ENCODE measurements at regions not wholly inside any gene's neighbourhood (a gene's known extent, or its start where the extent isn't known, plus 50 kb on each side); places are given as distances from the start of the nearest gene placed in this dataset.

DNA sequence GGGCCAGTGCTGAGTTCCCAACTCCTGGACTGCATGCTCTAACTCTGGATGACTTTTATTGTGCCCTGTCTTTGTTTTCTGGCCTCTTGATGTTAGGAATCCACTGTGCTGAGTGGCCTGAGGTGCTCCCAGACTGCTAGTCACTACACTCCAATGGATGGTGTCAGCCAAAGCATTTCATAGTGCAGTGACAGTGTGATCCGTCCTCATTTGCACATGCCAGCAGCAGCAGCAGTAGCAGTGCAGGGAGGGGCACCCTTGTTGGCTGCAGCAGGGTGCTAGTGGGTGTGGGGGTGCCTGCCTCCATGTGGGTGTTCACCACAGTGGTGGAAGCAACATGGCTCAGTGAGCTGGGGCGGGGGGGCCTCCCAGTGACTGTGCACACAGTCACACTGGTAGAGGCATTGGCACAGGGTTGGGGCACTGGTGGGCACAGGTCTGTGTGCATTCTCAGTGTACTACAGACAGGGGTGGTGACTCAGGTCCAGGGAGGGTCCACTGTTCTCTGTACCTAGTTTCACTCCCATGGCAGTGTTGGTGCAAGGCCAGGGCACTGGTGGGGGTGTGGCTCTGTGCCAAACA lies 214.0 kb downstream of the ZC3H11B start:
- Mint-ChIP-seq H3K4me3 (no peak overlapping the region), H3K27ac (no peak overlapping the region), H3K9me3 (peaks cover 17 to 49% (median 33%) of the 10 kb centered on the region in 9 donors), H3K36me3 (peaks cover 2 to 30% (median 17%) of the 10 kb centered on the region in 3 donors), H3K4me1 (no peaks in the 10 kb centered on the region), H3K27me3 (peaks cover 0 to 22% (median 8%) of the 10 kb centered on the region in 5 donors)
- no peak for ATAC-seq
- POLR2A ChIA-PET, result no interaction called here
- DNase-seq, result no peak

DNA sequence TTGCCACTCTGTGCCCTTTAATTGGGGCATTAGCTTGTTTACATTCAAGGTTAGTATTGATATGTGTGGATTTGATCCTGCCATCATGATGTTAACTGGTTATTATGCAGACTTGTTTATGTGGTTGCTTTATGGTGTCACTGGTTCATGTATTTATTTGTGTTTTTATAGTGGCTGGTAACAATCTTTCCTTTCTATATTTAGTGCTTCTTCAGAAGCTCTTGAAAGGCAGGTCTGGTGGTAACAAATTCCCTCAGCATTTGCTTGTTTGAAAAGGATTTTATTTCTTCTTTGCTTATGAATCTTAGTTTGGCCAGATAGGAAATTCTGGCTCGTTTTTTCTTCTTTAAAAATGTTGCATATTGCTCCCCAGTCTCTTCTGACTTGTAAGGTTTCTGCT lies 215.4 kb downstream of the ZC3H11B start:
- DNase-seq (no peak), ATAC-seq (no peak)
- Mint-ChIP-seq H3K36me3 (peaks cover 2 to 35% (median 17%) of the 10 kb centered on the region in 3 donors), H3K4me1 (no peaks in the 10 kb centered on the region), H3K4me3 (no peak overlapping the region), H3K9me3 (peaks cover 17 to 58% (median 33%) of the 10 kb centered on the region in 9 donors), H3K27me3 (peaks cover 0 to 13% (median 4%) of the 10 kb centered on the region in 5 donors), H3K27ac (no peak overlapping the region)
- POLR2A ChIA-PET, result no interaction called here

DNA sequence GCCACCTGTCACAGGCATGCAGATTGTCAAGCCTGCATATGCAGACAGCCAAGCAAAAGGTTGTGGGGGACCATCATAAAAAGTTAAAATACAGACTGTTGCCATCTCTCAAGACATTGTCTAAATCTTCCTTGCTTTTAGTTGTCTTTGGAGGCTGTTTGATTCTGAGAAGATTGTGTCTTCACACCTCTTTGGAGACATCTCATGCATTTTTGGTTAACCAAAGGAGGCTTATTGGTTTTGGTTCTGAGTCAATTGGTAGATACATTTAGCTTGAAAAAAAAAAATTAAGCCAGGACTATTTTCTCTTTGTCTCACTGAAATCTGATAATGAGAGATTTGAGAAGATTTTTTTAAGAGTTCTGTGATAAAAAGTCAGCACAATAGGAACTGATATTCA lies 217.6 kb downstream of the LYPLAL1 start:
- Mint-ChIP-seq H3K27ac (no peak overlapping the region), H3K4me3 (no peak overlapping the region), H3K27me3 (peaks cover 0 to 9% (median 0%) of the 10 kb centered on the region in 5 donors), H3K36me3 (peaks cover 2 to 26% (median 17%) of the 10 kb centered on the region in 3 donors), H3K9me3 (peaks cover 9 to 47% (median 20%) of the 10 kb centered on the region in 9 donors), H3K4me1 (no peaks in the 10 kb centered on the region)
- POLR2A ChIA-PET, result no interaction called here
- DNase-seq (no peak), ATAC-seq (no peak)

DNA sequence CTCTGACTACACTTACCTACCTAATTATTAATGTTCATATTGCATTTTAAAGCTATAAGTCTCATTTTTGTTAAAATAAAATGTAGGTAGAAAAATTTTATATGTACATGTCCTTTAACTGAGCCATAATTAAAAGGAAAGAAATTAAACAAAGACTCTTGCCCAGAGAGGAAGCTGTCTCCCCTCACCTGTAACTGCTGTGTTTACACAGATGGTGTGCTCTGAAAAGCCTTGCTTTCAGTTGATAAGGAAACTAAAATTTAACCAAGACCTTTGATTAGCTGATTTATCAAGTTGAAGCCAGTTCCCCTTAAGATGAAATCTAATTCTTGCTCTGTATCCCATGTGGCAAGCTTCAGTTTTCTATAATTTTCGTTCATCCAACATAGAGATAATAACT lies 213.5 kb downstream of the LYPLAL1 start:
- no peak for ATAC-seq
- no peak for DNase-seq
- Mint-ChIP-seq H3K4me3 (no peak overlapping the region), H3K27ac (no peak overlapping the region), H3K27me3 (peaks cover 0 to 9% (median 0%) of the 10 kb centered on the region in 5 donors), H3K9me3 (peaks cover 0 to 16% (median 4%) of the 10 kb centered on the region in 9 donors), H3K36me3 (peaks cover 0 to 13% (median 6%) of the 10 kb centered on the region in 3 donors), H3K4me1 (no peaks in the 10 kb centered on the region)
- POLR2A ChIA-PET, result no interaction called here

DNA sequence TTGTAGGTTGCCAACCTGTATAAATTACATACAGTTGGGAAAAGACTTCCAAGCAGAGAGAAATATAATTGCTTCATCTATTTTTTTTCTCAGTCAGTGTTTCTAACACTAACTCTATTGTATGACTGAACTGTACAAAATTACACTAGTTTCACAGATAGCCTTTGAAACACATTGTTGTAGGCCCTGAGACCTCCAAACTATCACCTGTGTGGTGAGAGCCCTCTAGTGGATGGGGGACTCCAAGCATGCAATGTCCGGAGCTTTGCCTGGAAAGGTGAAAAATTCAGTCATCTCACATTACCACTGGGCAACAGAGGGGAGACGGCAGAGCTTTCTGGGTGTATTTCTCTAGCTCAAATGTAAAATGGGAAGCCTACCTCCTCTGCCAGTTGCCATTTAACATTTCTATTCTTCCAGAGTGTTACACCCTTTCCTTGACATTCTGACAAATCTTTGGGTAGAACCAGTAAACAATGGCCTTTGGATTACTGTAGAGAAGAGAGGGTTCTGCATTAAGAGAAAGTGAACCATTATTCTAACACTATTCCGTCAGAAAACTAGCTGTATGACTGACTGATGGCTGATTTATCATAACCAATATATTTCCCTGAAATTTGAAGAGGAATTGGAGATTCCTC lies 212.2 kb downstream of the LYPLAL1 start:
- Mint-ChIP-seq H3K36me3 (peaks cover 0 to 8% (median 0%) of the 10 kb centered on the region in 3 donors), H3K27me3 (peaks cover 0 to 9% (median 0%) of the 10 kb centered on the region in 5 donors), H3K9me3 (peaks cover 0 to 3% (median 0%) of the 10 kb centered on the region in 9 donors), H3K4me3 (no peak overlapping the region), H3K27ac (no peak overlapping the region), H3K4me1 (no peaks in the 10 kb centered on the region)
- POLR2A ChIA-PET, result no interaction called here
- ATAC-seq (no peak), DNase-seq (peak in 3 of 10 donors; percentile 4 to 5 (median 5))

DNA sequence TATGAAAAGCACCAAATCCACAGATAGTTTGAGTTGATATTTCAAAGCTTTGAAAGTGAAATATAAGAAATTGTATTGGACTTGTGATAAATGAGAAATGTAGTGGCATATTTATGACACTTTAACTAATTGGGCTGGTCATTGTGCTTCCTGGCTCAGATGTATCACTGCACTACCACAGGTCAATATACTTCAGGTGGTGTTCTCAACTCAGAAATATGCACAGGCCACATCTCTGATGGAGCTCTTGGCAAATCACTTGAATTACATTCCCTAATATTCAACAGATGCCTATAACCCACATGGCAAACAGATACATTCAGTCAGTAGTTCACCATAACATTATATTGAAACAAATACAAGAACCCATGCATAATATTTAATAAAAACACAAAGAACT lies 209.6 kb downstream of the LYPLAL1 start:
- no peak for ATAC-seq
- POLR2A ChIA-PET, result no interaction called here
- peaks cover 0 to 9% (median 0%) of the 10 kb centered on the region in 5 donors for H3K27me3 Mint-ChIP-seq
- no peaks in the 10 kb centered on the region for H3K9me3 Mint-ChIP-seq
- no peak for DNase-seq
- H3K4me3 Mint-ChIP-seq, result no peak overlapping the region
- no peaks in the 10 kb centered on the region for H3K4me1 Mint-ChIP-seq
- H3K36me3 Mint-ChIP-seq, result no peaks in the 10 kb centered on the region
- H3K27ac Mint-ChIP-seq, result no peak overlapping the region

DNA sequence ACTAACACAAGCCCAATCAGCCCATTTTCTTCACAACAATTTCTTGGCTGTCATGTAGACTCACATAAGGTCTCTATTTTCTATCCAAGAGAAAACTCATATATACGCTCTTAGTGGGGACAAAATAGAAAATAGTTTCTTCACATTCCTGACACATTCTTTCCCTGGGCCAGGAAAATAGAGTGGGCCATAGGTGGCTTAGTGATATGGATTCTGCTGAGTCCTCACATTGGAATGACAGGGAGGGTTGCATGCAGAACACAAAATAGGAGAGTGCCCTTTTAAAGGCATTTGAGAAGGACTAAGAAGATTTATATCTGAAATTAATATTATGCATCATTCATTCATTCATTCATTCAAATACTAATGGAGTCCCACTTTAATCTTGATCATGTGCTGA lies 207.7 kb downstream of the LYPLAL1 start:
- H3K4me1 Mint-ChIP-seq, result no peaks in the 10 kb centered on the region
- no peaks in the 10 kb centered on the region for H3K36me3 Mint-ChIP-seq
- ATAC-seq, result no peak
- H3K27ac Mint-ChIP-seq, result no peak overlapping the region
- POLR2A ChIA-PET, result no interaction called here
- DNase-seq, result no peak
- peaks cover 0 to 3% (median 0%) of the 10 kb centered on the region in 5 donors for H3K27me3 Mint-ChIP-seq
- no peak overlapping the region for H3K4me3 Mint-ChIP-seq
- H3K9me3 Mint-ChIP-seq, result no peaks in the 10 kb centered on the region

DNA sequence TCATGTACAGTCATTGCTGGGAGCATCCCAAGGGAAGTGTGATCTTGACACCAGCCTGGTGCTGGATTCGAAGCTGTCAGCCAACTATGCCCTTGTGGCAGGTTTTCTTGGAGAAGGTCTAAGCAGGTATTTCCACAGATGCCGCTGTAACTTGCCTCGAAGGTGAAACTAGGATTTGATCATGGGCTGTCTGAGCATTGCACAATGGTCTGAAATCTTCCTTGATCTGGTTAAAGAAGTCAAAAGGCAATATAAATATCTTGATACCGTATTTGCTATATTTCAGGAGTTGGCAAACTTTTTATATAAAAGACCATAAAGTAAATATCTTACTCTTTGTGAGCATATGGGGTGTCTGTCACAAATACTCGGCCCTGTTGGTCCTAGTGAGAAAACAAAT lies 206.8 kb downstream of the LYPLAL1 start:
- H3K9me3 Mint-ChIP-seq, result no peaks in the 10 kb centered on the region
- DNase-seq, result no peak
- POLR2A ChIA-PET, result no interaction called here
- no peak overlapping the region for H3K4me3 Mint-ChIP-seq
- no peaks in the 10 kb centered on the region for H3K36me3 Mint-ChIP-seq
- ATAC-seq, result no peak
- peaks cover 0 to 3% (median 0%) of the 10 kb centered on the region in 5 donors for H3K27me3 Mint-ChIP-seq
- no peaks in the 10 kb centered on the region for H3K4me1 Mint-ChIP-seq
- H3K27ac Mint-ChIP-seq, result no peak overlapping the region

DNA sequence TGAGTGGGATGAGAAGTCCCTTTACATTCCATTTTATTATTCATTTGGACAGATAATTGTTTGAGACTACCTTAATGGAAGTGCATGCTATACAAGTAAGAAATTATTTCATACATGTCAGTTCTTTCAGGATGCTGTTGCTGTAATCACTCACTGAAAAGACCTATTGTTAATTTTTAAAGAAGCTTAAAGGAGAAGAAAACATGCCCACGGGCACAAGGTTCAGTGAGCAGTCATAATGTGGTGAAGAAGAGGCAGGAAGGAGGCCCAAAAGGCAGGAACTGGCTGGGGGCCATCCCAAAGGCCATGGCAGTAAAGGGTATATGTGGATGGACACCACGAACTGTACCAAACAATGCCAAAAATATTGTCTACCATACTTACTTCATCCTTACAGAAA lies 206.0 kb downstream of the LYPLAL1 start:
- Mint-ChIP-seq H3K9me3 (no peaks in the 10 kb centered on the region), H3K36me3 (no peaks in the 10 kb centered on the region), H3K4me1 (no peaks in the 10 kb centered on the region), H3K27ac (no peak overlapping the region), H3K4me3 (no peak overlapping the region), H3K27me3 (peaks cover 0 to 3% (median 0%) of the 10 kb centered on the region in 5 donors)
- POLR2A ChIA-PET, result no interaction called here
- no peak for ATAC-seq
- no peak for DNase-seq

DNA sequence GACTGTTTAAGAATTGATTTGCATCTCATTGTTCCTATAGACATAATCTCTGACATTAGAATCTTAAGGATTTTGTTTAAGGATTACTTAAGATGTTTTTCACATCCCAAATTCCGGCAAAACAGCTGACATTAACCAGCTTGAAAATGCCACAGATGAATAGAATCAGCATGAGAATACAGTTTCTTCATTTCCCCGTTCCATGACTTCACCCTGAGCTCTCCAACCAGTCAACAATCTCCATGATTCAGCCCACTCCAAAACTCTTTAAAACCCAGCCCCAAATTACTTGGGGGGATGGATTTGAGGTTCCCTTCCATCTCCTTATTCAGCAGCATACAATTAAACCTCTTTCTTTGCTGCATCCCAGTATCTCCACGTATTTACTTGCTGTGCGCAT lies 201.0 kb downstream of the LYPLAL1 start:
- H3K27me3 Mint-ChIP-seq, result peaks cover 0 to 3% (median 0%) of the 10 kb centered on the region in 5 donors
- no peaks in the 10 kb centered on the region for H3K9me3 Mint-ChIP-seq
- ATAC-seq (no peak), DNase-seq (no peak)
- H3K36me3 Mint-ChIP-seq, result no peaks in the 10 kb centered on the region
- H3K4me1 Mint-ChIP-seq, result no peaks in the 10 kb centered on the region
- H3K4me3 Mint-ChIP-seq, result no peak overlapping the region
- H3K27ac Mint-ChIP-seq, result no peak overlapping the region
- POLR2A ChIA-PET, result no interaction called here

DNA sequence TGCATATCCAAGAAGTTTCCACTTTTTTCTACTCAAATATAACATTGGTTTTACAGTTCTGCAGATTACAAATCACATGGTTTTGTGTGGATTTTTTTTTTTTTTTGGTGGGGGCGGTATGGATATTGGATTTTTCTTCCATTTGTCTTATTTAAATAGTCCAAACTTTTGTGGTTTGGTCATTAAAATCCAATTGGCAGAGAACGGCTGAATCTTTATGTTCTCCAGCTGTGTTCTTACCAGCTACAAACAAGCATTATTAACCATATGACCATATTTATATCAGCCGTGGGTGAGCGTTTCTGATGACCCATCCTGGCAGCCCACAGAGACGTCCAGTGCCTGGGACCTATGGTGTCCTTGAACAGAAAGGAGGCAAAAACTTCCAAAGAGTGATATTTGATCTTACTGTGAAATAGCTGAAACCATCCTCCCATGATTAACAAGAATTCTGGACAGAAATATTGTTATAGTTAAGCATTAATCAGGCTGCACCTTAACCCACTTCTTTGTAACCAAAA lies 200.4 kb downstream of the LYPLAL1 start:
- Mint-ChIP-seq H3K27ac (no peak overlapping the region), H3K27me3 (peaks cover 0 to 3% (median 0%) of the 10 kb centered on the region in 5 donors), H3K9me3 (no peaks in the 10 kb centered on the region), H3K4me1 (no peaks in the 10 kb centered on the region), H3K4me3 (no peak overlapping the region), H3K36me3 (no peaks in the 10 kb centered on the region)
- POLR2A ChIA-PET, result no interaction called here
- ATAC-seq, result no peak
- DNase-seq, result no peak

DNA sequence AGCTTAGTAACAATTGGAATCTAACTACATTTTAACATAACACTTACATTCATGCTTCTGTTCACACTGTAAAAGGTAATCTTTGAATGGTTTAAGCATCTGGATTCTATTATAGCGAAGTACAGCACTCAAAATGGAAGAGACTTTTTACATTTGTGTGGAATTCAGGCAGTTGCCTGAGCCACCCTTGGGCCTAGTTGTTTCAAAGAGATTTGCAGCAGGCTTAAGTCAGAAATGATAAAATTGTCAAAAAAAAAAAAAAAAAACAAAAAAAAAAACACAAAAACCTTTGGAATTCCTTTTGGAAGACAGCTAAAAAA lies 199.9 kb downstream of the LYPLAL1 start:
- no peaks in the 10 kb centered on the region for H3K36me3 Mint-ChIP-seq

DNA sequence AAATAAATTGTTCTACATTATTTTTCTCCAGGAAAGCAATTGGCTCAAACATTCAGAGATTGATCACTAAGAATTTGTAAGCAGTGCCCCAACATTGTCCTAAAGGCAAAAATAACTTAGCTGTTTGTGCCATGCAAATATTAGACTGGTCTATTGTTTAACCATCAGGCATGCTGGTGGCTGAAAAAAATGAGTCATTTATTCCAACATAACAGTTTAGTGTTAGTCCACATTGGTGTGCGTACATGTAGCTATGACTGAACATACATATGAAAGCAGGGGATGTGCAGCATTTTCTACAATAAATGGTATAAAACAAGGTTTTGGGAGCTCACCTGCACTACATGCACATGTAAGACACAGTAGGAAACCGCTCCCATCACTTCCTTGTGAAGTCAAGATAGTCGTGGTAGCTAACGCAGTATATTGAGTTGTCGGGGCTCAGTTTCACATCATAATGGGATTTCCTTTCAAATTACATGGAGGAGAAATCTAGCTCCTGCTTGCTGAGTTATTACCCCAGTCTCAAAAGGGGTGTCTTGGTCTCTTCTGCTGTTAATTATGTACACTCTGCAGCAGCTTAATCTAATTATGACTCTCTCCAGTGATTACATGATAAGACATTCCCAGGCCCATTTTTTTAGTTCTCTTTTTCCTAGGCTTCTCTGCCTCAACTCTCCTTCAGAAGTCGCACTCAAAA lies 199.4 kb downstream of the LYPLAL1 start:
- POLR2A ChIA-PET, result no interaction called here
- Mint-ChIP-seq H3K4me3 (no peak overlapping the region), H3K9me3 (no peaks in the 10 kb centered on the region), H3K27ac (no peak overlapping the region), H3K36me3 (no peaks in the 10 kb centered on the region), H3K27me3 (peaks cover 0 to 3% (median 0%) of the 10 kb centered on the region in 5 donors), H3K4me1 (no peaks in the 10 kb centered on the region)
- DNase-seq (no peak), ATAC-seq (no peak)

More for the DNA sequence above, 199.9 kb downstream of the LYPLAL1 start:
- DNase-seq, result no peak
- Mint-ChIP-seq H3K4me3 (no peak overlapping the region), H3K4me1 (no peaks in the 10 kb centered on the region), H3K27me3 (peaks cover 0 to 3% (median 0%) of the 10 kb centered on the region in 5 donors), H3K27ac (no peak overlapping the region), H3K9me3 (no peaks in the 10 kb centered on the region)
- no peak for ATAC-seq
- POLR2A ChIA-PET, result no interaction called here
